Liver (tissue), 3 donors: ENCODE measurements at regions not wholly inside any gene's neighbourhood (a gene's known extent, or its start where the extent isn't known, plus 50 kb on each side); places are given as distances from the start of the nearest gene placed in this dataset.

Experiments
- TAF1 ChIP-seq: conservative IDR thresholded peaks from 2 replicates; pipeline ENCODE4 v1.6.1; 2016; ENCODE audit warnings: antibody characterized with exemption, mild to moderate bottlenecking
- YY1 ChIP-seq: IDR thresholded peaks from 2 replicates; pipeline ENCODE4 v1.6.1; 2016; ENCODE audit warnings: antibody characterized with exemption, mild to moderate bottlenecking
- TF ChIP-seq, protein P1 (sequence below): IDR thresholded peaks from 2 replicates; pipeline ENCODE4 v1.6.1; 2016; ENCODE audit warnings: antibody characterized with exemption
- TF ChIP-seq, protein P2 (sequence below): fragments of 150-350 bp; IDR thresholded peaks from 2 replicates; pipeline ENCODE4 v1.5.1; 2017; ENCODE audit warnings: improper control_type of control experiment, low read depth, low read length; ENCODE audit not compliant: missing input control
- TF ChIP-seq, protein P3 (sequence below): IDR thresholded peaks from 2 replicates; pipeline ENCODE4 v1.6.1; 2016; ENCODE audit warnings: antibody characterized with exemption, mild to moderate bottlenecking
- donor health status: healthy.
- donor health status: healthy.

DNA sequence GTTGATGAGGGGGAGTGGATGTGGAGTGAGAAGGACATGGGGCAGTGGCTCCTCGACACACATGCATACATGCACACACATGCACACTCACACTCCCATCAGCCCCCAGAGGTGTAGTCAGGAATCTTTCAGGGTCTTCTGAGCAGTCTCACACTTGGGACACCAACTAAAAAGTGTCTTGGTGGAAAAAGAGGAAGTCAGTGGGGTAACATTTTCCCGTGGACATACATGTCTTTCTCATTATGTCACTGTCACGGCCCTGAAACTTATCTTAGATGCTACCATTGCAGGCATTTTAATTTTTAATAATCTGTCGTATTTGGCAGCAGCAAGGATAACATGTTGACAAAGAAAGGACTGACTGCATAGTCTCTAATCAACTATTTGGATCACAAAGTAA lies 261.1 kb downstream of the ADGRG6 start:
- TF ChIP-seq, protein P1, sequence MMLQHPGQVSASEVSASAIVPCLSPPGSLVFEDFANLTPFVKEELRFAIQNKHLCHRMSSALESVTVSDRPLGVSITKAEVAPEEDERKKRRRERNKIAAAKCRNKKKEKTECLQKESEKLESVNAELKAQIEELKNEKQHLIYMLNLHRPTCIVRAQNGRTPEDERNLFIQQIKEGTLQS: no peak
- TF ChIP-seq, protein P2, sequence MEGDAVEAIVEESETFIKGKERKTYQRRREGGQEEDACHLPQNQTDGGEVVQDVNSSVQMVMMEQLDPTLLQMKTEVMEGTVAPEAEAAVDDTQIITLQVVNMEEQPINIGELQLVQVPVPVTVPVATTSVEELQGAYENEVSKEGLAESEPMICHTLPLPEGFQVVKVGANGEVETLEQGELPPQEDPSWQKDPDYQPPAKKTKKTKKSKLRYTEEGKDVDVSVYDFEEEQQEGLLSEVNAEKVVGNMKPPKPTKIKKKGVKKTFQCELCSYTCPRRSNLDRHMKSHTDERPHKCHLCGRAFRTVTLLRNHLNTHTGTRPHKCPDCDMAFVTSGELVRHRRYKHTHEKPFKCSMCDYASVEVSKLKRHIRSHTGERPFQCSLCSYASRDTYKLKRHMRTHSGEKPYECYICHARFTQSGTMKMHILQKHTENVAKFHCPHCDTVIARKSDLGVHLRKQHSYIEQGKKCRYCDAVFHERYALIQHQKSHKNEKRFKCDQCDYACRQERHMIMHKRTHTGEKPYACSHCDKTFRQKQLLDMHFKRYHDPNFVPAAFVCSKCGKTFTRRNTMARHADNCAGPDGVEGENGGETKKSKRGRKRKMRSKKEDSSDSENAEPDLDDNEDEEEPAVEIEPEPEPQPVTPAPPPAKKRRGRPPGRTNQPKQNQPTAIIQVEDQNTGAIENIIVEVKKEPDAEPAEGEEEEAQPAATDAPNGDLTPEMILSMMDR: no peak
- TF ChIP-seq YY1: no peak
- TF ChIP-seq, protein P3, sequence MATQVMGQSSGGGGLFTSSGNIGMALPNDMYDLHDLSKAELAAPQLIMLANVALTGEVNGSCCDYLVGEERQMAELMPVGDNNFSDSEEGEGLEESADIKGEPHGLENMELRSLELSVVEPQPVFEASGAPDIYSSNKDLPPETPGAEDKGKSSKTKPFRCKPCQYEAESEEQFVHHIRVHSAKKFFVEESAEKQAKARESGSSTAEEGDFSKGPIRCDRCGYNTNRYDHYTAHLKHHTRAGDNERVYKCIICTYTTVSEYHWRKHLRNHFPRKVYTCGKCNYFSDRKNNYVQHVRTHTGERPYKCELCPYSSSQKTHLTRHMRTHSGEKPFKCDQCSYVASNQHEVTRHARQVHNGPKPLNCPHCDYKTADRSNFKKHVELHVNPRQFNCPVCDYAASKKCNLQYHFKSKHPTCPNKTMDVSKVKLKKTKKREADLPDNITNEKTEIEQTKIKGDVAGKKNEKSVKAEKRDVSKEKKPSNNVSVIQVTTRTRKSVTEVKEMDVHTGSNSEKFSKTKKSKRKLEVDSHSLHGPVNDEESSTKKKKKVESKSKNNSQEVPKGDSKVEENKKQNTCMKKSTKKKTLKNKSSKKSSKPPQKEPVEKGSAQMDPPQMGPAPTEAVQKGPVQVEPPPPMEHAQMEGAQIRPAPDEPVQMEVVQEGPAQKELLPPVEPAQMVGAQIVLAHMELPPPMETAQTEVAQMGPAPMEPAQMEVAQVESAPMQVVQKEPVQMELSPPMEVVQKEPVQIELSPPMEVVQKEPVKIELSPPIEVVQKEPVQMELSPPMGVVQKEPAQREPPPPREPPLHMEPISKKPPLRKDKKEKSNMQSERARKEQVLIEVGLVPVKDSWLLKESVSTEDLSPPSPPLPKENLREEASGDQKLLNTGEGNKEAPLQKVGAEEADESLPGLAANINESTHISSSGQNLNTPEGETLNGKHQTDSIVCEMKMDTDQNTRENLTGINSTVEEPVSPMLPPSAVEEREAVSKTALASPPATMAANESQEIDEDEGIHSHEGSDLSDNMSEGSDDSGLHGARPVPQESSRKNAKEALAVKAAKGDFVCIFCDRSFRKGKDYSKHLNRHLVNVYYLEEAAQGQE: no peak
- TF ChIP-seq TAF1: no peak
